ENCODE measurements at regions not wholly inside any gene's neighbourhood (a gene's known extent, or its start where the extent isn't known, plus 50 kb on each side); places are given as distances from the start of the nearest gene placed in this dataset.

- no peaks in the 10 kb centered on the region for H3K27me3 Mint-ChIP-seq (ENCODE audit: unreplicated experiment)
- no peaks in the 10 kb centered on the region for H3K9me3 Mint-ChIP-seq (ENCODE audit: low read depth, unreplicated experiment)
- no peaks in the 10 kb centered on the region for H3K36me3 Mint-ChIP-seq (ENCODE audit: insufficient read depth, unreplicated experiment)
- TF ChIP-seq, protein P1, sequence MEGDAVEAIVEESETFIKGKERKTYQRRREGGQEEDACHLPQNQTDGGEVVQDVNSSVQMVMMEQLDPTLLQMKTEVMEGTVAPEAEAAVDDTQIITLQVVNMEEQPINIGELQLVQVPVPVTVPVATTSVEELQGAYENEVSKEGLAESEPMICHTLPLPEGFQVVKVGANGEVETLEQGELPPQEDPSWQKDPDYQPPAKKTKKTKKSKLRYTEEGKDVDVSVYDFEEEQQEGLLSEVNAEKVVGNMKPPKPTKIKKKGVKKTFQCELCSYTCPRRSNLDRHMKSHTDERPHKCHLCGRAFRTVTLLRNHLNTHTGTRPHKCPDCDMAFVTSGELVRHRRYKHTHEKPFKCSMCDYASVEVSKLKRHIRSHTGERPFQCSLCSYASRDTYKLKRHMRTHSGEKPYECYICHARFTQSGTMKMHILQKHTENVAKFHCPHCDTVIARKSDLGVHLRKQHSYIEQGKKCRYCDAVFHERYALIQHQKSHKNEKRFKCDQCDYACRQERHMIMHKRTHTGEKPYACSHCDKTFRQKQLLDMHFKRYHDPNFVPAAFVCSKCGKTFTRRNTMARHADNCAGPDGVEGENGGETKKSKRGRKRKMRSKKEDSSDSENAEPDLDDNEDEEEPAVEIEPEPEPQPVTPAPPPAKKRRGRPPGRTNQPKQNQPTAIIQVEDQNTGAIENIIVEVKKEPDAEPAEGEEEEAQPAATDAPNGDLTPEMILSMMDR (IDR thresholded peaks at IDR 0.05; ENCODE audit: unreplicated experiment): no peak
- CTCF ChIA-PET: interaction anchor here (0.6 kb wide), 1 partner anchor 164 kb away, joined by 3 read pairs; no protein-coding TSS in a partner anchor
- no peak overlapping the region for H3K4me3 Mint-ChIP-seq (ENCODE audit: low read depth, unreplicated experiment)
- H3K27ac Mint-ChIP-seq (ENCODE audit: unreplicated experiment): no peak overlapping the region
- BruUV-seq (replicated peaks): no TSS peak
- H3K4me1 Mint-ChIP-seq (ENCODE audit: low read depth, unreplicated experiment): no peaks in the 10 kb centered on the region
- no peak for DNase-seq
- intact Hi-C loops (cut with micrococcal nuclease; ENCODE audit: unreplicated experiment): no loop called here
These were observed 128.7 kb downstream of the PALM2AKAP2 start for GRCh38 chr9:109908459-109909390.

DNA sequence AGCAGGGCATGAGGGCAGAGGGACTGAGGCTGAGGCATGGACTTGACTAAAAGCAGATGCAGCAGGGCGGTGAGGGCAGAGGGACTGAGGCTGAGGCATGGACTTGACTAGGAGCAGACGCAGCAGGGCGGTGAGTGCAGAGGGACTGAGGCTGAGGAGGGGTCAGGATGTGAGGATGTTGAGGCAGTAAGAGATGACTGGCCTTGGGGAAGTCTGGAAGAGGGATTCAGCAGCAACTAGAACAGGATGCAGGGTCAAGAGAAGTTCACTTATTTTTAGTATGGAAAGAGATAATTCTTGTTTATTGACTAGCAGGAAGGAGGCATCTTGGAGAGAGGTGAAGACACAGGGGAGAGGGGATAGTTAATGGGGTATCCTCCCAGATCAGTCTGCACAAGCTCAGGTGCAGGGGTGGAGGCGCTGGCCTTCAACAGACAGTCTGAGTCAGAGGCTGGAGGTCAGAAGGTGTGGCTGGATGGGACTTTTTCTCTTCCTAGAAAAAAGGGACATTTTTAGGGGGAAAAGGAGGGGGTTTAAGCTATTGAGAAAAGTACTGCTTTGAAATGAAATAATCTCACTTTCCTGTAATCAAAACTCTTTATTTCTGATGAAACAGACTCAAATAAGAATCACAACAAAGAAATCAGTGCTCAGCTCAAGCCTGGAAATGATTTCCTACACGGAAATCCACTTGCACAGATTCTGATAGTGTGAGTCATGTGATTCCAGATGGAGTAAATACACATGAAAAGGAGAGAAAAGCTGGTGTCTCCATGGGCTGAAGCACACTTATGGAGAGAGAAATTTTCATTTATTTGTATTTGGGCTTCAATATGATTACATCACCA lies 130.9 kb downstream of the PALM2AKAP2 start:
- Mint-ChIP-seq H3K9me3 (ENCODE audit: low read depth, unreplicated experiment) (no peaks in the 10 kb centered on the region), H3K4me1 (ENCODE audit: low read depth, unreplicated experiment) (no peaks in the 10 kb centered on the region), H3K27me3 (ENCODE audit: unreplicated experiment) (no peaks in the 10 kb centered on the region), H3K36me3 (ENCODE audit: insufficient read depth, unreplicated experiment) (no peaks in the 10 kb centered on the region), H3K4me3 (ENCODE audit: low read depth, unreplicated experiment) (no peak overlapping the region), H3K27ac (ENCODE audit: unreplicated experiment) (no peak overlapping the region)
- no TSS peak for BruUV-seq (replicated peaks)
- TF ChIP-seq, protein P1 (IDR thresholded peaks at IDR 0.05; ENCODE audit: unreplicated experiment): no peak
- intact Hi-C loops (cut with micrococcal nuclease; ENCODE audit: unreplicated experiment): no loop called here
- DNase-seq: peak; percentile 19
- CTCF ChIA-PET: interaction anchor here (1.0 kb wide), 1 partner anchor 139 kb away, joined by 3 read pairs; no protein-coding TSS in a partner anchor

DNA sequence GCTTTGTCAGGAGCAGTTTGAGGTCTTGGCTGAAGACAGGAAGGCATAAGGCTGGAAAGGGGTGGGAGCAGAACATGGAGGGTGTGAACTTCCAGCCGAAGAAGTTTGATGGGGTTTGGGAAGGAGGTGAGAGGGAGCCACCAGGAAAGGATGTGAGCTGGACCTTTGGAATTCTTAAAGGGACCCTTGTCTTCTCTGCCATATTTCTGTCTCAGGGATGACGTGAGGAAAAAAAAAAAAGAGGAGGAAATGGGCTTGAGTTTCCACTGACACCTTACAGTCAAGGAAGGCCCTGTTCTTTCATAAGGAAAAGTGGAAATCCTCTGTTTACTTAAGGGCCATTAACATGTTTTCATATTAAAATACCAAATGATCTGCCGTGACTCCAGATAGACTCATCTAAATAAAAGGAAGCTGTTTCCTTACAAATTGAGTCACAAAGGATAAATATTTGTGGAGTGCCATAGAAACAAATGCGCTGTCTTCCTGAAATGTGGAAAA lies 132.1 kb downstream of the PALM2AKAP2 start:
- intact Hi-C loops (cut with micrococcal nuclease; ENCODE audit: unreplicated experiment): no loop called here
- DNase-seq: no peak
- Mint-ChIP-seq H3K27me3 (ENCODE audit: unreplicated experiment) (no peaks in the 10 kb centered on the region), H3K4me1 (ENCODE audit: low read depth, unreplicated experiment) (no peaks in the 10 kb centered on the region), H3K9me3 (ENCODE audit: low read depth, unreplicated experiment) (no peaks in the 10 kb centered on the region), H3K27ac (ENCODE audit: unreplicated experiment) (no peak overlapping the region), H3K4me3 (ENCODE audit: low read depth, unreplicated experiment) (no peak overlapping the region), H3K36me3 (ENCODE audit: insufficient read depth, unreplicated experiment) (no peaks in the 10 kb centered on the region)
- TF ChIP-seq, protein P1 (IDR thresholded peaks at IDR 0.05; ENCODE audit: unreplicated experiment): no peak
- CTCF ChIA-PET: interaction anchor here (0.6 kb wide), 1 partner anchor 9 kb away, joined by 3 read pairs; no protein-coding TSS in a partner anchor
- no TSS peak for BruUV-seq (replicated peaks)

GRCh38 chr9:109912726-109913460 lies 132.9 kb downstream of the PALM2AKAP2 start:
- Mint-ChIP-seq H3K27me3 (ENCODE audit: unreplicated experiment) (no peaks in the 10 kb centered on the region), H3K9me3 (ENCODE audit: low read depth, unreplicated experiment) (no peaks in the 10 kb centered on the region), H3K27ac (ENCODE audit: unreplicated experiment) (no peak overlapping the region), H3K4me3 (ENCODE audit: low read depth, unreplicated experiment) (no peak overlapping the region), H3K36me3 (ENCODE audit: insufficient read depth, unreplicated experiment) (no peaks in the 10 kb centered on the region), H3K4me1 (ENCODE audit: low read depth, unreplicated experiment) (no peaks in the 10 kb centered on the region)
- CTCF ChIA-PET: interaction anchor here (0.6 kb wide), 1 partner anchor 10 kb away, joined by 3 read pairs; no protein-coding TSS in a partner anchor
- DNase-seq: no peak
- intact Hi-C loops (cut with micrococcal nuclease; ENCODE audit: unreplicated experiment): no loop called here
- TF ChIP-seq, protein P1 (IDR thresholded peaks at IDR 0.05; ENCODE audit: unreplicated experiment): no peak
- BruUV-seq (replicated peaks): no TSS peak
